B cell (primary cell): ENCODE measurements at regions not wholly inside any gene's neighbourhood (a gene's known extent, or its start where the extent isn't known, plus 50 kb on each side); places are given as distances from the start of the nearest gene placed in this dataset.

Source experiments
- EZH2 ChIP-seq: IDR thresholded peaks from 2 replicates; pipeline ENCODE4 v1.6.1; 2012; ENCODE audit warnings: borderline replicate concordance, low read depth, mild to moderate bottlenecking, moderate library complexity, low read length; ENCODE audit not compliant: insufficient read depth, poor library complexity, severe bottlenecking
- TF ChIP-seq, protein P1 (sequence below): fragments of 200-600 bp; IDR thresholded peaks from one replicate; pipeline ENCODE4 v1.8.0; 2022; ENCODE audit warnings: antibody characterized with exemption, mild to moderate bottlenecking

DNA sequence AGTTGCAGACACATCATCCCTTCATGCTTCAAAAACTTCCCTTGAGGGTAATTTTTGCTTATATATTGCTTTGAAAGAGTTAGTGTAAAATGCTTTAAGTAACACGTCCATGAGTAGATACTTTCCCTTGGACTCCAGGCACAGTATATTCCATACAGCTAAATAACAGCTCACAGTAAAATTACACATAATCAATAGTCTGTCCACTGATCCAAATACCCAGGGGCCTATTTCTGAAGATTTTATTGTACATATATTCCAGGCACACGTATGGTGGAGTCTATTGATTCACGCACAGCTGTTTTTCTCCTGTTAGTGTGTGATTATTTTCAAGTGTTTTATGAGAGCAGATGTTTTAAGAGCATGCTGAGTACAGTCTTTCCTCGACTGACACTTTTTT lies 223.7 kb upstream of the GRAMD2B start:
- no peak for TF ChIP-seq EZH2
- TF ChIP-seq, protein P1, sequence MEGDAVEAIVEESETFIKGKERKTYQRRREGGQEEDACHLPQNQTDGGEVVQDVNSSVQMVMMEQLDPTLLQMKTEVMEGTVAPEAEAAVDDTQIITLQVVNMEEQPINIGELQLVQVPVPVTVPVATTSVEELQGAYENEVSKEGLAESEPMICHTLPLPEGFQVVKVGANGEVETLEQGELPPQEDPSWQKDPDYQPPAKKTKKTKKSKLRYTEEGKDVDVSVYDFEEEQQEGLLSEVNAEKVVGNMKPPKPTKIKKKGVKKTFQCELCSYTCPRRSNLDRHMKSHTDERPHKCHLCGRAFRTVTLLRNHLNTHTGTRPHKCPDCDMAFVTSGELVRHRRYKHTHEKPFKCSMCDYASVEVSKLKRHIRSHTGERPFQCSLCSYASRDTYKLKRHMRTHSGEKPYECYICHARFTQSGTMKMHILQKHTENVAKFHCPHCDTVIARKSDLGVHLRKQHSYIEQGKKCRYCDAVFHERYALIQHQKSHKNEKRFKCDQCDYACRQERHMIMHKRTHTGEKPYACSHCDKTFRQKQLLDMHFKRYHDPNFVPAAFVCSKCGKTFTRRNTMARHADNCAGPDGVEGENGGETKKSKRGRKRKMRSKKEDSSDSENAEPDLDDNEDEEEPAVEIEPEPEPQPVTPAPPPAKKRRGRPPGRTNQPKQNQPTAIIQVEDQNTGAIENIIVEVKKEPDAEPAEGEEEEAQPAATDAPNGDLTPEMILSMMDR = no peak
